Mesendoderm (in vitro differentiated cells): ENCODE measurements at regions not wholly inside any gene's neighbourhood (a gene's known extent, or its start where the extent isn't known, plus 50 kb on each side); places are given as distances from the start of the nearest gene placed in this dataset. TPM values are rescaled to one million over a fixed set of nuclear protein-coding genes. Genes with fewer than 3 reads are reported as not detected.

Experiments used
- small RNA-seq: library from polyadenylated mRNA; stranded (forward); fragments of <200 nt; extraction: miRNeasy Mini kit (QIAGEN cat#:217004); gene quantifications from one replicate; pipeline ENCODE3, GENCODE V24; 2013; ENCODE audit not compliant: insufficient read depth

Small RNAs in the stretch of these regions (small RNA-seq; reads per million reads assigned to genes)
- gene RF00402 = not detected
- gene RNU6-1069P = not detected
